B cell (primary cell): ENCODE measurements at regions not wholly inside any gene's neighbourhood (a gene's known extent, or its start where the extent isn't known, plus 50 kb on each side); places are given as distances from the start of the nearest gene placed in this dataset.

Source experiments
- ATAC-seq: fragments of 200-7000 bp; cut with Tn5 transposase; one replicate; pipeline ENCODE4 v1.10.0; 2021; ENCODE audit warnings: low read depth, mild to moderate bottlenecking, moderate number of reproducible peaks, moderate library complexity
- CTCF ChIA-PET: fragments of 350-600 bp; sonication (Branson Sonifier 250); formaldehyde crosslinking; loops from one replicate; lab custom pipeline; 2021; ENCODE audit warnings: antibody characterized with exemption, inconsistent platforms; lab: Charles Lee
- POLR2A ChIA-PET: fragments of 350-600 bp; sonication (Branson Sonifier 250); formaldehyde crosslinking; loops from one replicate; lab custom pipeline; 2021; ENCODE audit warnings: antibody characterized with exemption; lab: Charles Lee
- DNase-seq: peaks from one replicate; pipeline ENCODE4 v3.0.0; 2013
- H2AFZ ChIP-seq: 2 replicates; pipeline ENCODE4 v1.6.1; 2012; ENCODE audit warnings: mild to moderate bottlenecking, low read depth, low read length; ENCODE audit not compliant: insufficient read depth, poor library complexity, severe bottlenecking
- H3K27ac ChIP-seq, 2 donors: 1 replicate in 1 of 2; 2 replicates in 1 of 2; pipeline ENCODE4 v1.5.1; 2012 to 2013; ENCODE audit warnings: low read length in 2 of 2, mild to moderate bottlenecking in 2 of 2, moderate library complexity in 1 of 2
- H3K27me3 ChIP-seq, 4 experiments: fragments of 200-600 bp in 1 of 4; sonication (generic) in 1 of 4; replicated peaks in 1 of 4; 1 replicate in 2 of 4; 2 replicates in 2 of 4; pipeline versions ENCODE4 v1.6.1 to v1.7.0; 2013 to 2016; ENCODE audit warnings: low read length in 3 of 4, mild to moderate bottlenecking in 2 of 4, mixed read lengths in 1 of 4, moderate library complexity in 1 of 4; ENCODE audit not compliant: insufficient read depth in 4 of 4, control insufficient read depth in 3 of 4; ENCODE audit errors: control extremely low read depth in 1 of 4
- H3K36me3 ChIP-seq, 2 experiments: replicated peaks in 1 of 2; 1 replicate in 1 of 2; 2 replicates in 1 of 2; pipeline versions ENCODE4 v1.6.1 to v1.7.1; 2013; ENCODE audit warnings: low read length in 1 of 2; ENCODE audit not compliant: insufficient read depth in 2 of 2, control insufficient read depth in 1 of 2; ENCODE audit errors: control extremely low read depth in 1 of 2, extremely low read depth in 1 of 2
- H3K4me1 ChIP-seq, 2 donors: fragments of 200-600 bp in 1 of 2; sonication (generic) in 1 of 2; 1 replicate in 1 of 2; 2 replicates in 1 of 2; pipeline versions ENCODE4 v1.5.1 to v1.6.1; 2013 to 2017; ENCODE audit warnings: low read length in 2 of 2; ENCODE audit not compliant: control insufficient read depth in 2 of 2, insufficient read depth in 2 of 2
- H3K4me2 ChIP-seq: replicated peaks from 2 replicates; pipeline ENCODE3; 2012; ENCODE audit warnings: mild to moderate bottlenecking, low read depth, low read length; ENCODE audit not compliant: poor library complexity, severe bottlenecking
- H3K4me3 ChIP-seq, 5 experiments: fragments of 200-600 bp in 1 of 5; sonication (generic) in 1 of 5; 1 replicate in 3 of 5; 2 replicates in 2 of 5; pipeline versions ENCODE4 v1.5.1 to v1.7.0; 2011 to 2016; ENCODE audit warnings: low read length in 4 of 5, mild to moderate bottlenecking in 4 of 5, low read depth in 2 of 5, control low read depth in 1 of 5, moderate library complexity in 1 of 5; ENCODE audit not compliant: insufficient read depth in 1 of 5; ENCODE audit errors: control extremely low read depth in 1 of 5, extremely low read depth in 1 of 5
- H3K79me2 ChIP-seq: fragments of 200-600 bp; sonication (generic); one replicate; pipeline ENCODE4 v1.6.0; 2016; ENCODE audit warnings: low read length; ENCODE audit not compliant: control insufficient read depth, insufficient read depth
- H3K9ac ChIP-seq: fragments of 200-600 bp; sonication (generic); 2 replicates; pipeline ENCODE4 v1.6.1; 2017; ENCODE audit warnings: mild to moderate bottlenecking, low read length, moderate library complexity
- H3K9me3 ChIP-seq, 3 donors: one replicate each; pipeline versions ENCODE4 v1.6.1 to v1.7.1; 2013; ENCODE audit warnings: low read length in 2 of 3; ENCODE audit not compliant: control insufficient read depth in 2 of 3, insufficient read depth in 1 of 3; ENCODE audit errors: control extremely low read depth in 1 of 3
- H4K20me1 ChIP-seq: 2 replicates; pipeline ENCODE4 v1.6.0; 2012; ENCODE audit warnings: mild to moderate bottlenecking, low read length; ENCODE audit not compliant: insufficient read depth, control insufficient read depth, poor library complexity, severe bottlenecking
- H3K27ac Mint-ChIP-seq: one replicate; pipeline ENCODE4 v1.8.0; 2021; ENCODE audit warnings: mixed read lengths
- H3K27me3 Mint-ChIP-seq: one replicate; pipeline ENCODE4 v1.8.0; 2021; ENCODE audit warnings: mixed read lengths
- H3K4me1 Mint-ChIP-seq: one replicate; pipeline ENCODE4 v1.8.0; 2021; ENCODE audit warnings: mixed read lengths
- H3K4me3 Mint-ChIP-seq: one replicate; pipeline ENCODE4 v1.8.0; 2021; ENCODE audit warnings: mixed read lengths
- H3K9me3 Mint-ChIP-seq: one replicate; pipeline ENCODE4 v1.8.0; 2022; ENCODE audit warnings: mixed read lengths; ENCODE audit not compliant: insufficient read depth
- CTCF ChIP-seq: fragments of 200-600 bp; IDR thresholded peaks from one replicate; pipeline ENCODE4 v1.8.0; 2022; ENCODE audit warnings: antibody characterized with exemption, mild to moderate bottlenecking
- EZH2 ChIP-seq: IDR thresholded peaks from 2 replicates; pipeline ENCODE4 v1.6.1; 2012; ENCODE audit warnings: borderline replicate concordance, low read depth, mild to moderate bottlenecking, moderate library complexity, low read length; ENCODE audit not compliant: insufficient read depth, poor library complexity, severe bottlenecking
- WGBS: methylation state at CpG from one replicate; pipeline ENCODE4 v1.1.5; 2013; ENCODE audit warnings: missing lambda C conversion rate; ENCODE audit not compliant: insufficient coverage; 5-methylcytosine and 5-hydroxymethylcytosine counted together
- intact Hi-C: fragments of 100-400 bp; cut with micrococcal nuclease; formaldehyde crosslinking; loops from one replicate; pipeline ENCODE4 v1.10.0; 2022

- H3K4me1 Mint-ChIP-seq, result no peaks in the 10 kb centered on the region
- DNase-seq (no peak), ATAC-seq (no peak)
- Histone ChIP-seq H3K4me2 (no peak overlapping the region), H3K79me2 (no peaks in the 10 kb centered on the region), H3K36me3 (no peaks in the 10 kb centered on the region), H3K4me3 (no peak overlapping the region), H3K4me1 (no peaks in the 10 kb centered on the region), H4K20me1 (no peaks in the 10 kb centered on the region), H2AFZ (no peak overlapping the region), H3K9me3 (peaks cover 0 to 1% (median 0%) of the 10 kb centered on the region in 3 donors), H3K27ac (no peak overlapping the region), H3K27me3 (no peaks in the 10 kb centered on the region), H3K9ac (no peak overlapping the region)
- ChIA-PET CTCF (no interaction called here), POLR2A (no interaction called here)
- 90% methylated on average over 2 of the region's 2 CpGs for WGBS
- no peaks in the 10 kb centered on the region for H3K27me3 Mint-ChIP-seq
- intact Hi-C loops, result no loop called here
- H3K9me3 Mint-ChIP-seq, result no peaks in the 10 kb centered on the region
- no peak for TF ChIP-seq CTCF
- TF ChIP-seq EZH2, result no peak
- H3K4me3 Mint-ChIP-seq, result no peak overlapping the region
- no peak overlapping the region for H3K27ac Mint-ChIP-seq
Measured at GRCh38 chr3:81251096-81251495, 510.3 kb downstream of the GBE1 start.

GRCh38 chr3:81249540-81250029 lies 511.9 kb downstream of the GBE1 start:
- Histone ChIP-seq H2AFZ (no peak overlapping the region), H3K4me3 (no peak overlapping the region), H4K20me1 (no peaks in the 10 kb centered on the region), H3K36me3 (no peaks in the 10 kb centered on the region), H3K4me2 (no peak overlapping the region), H3K27ac (no peak overlapping the region), H3K9ac (no peak overlapping the region), H3K9me3 (peaks cover 0 to 1% (median 0%) of the 10 kb centered on the region in 3 donors), H3K27me3 (no peaks in the 10 kb centered on the region), H3K79me2 (no peaks in the 10 kb centered on the region), H3K4me1 (no peaks in the 10 kb centered on the region)
- TF ChIP-seq EZH2, result no peak
- no peak for DNase-seq
- Mint-ChIP-seq H3K4me1 (no peaks in the 10 kb centered on the region), H3K9me3 (no peaks in the 10 kb centered on the region), H3K27me3 (no peaks in the 10 kb centered on the region), H3K27ac (no peak overlapping the region), H3K4me3 (no peak overlapping the region)
- CTCF ChIA-PET, result no interaction called here
- intact Hi-C loops, result no loop called here
- no peak for ATAC-seq
- WGBS, result 100% methylated on average over 1 of the region's 1 CpG
- POLR2A ChIA-PET, result no interaction called here
